RWPE2 (cell line): ENCODE measurements at regions not wholly inside any gene's neighbourhood (a gene's known extent, or its start where the extent isn't known, plus 50 kb on each side); places are given as distances from the start of the nearest gene placed in this dataset.

ENCODE experiments used
- ATAC-seq: fragments of 200-7000 bp; cut with Tn5 transposase; 3 replicates; pipeline ENCODE4 v1.9.1; 2021; ENCODE audit warnings: low read depth
- DNase-seq: peaks from one replicate; pipeline ENCODE4 v3.0.0-alpha.2; 2020; ENCODE audit warnings: low spot score
- H3K27ac ChIP-seq: fragments of 450-650 bp; 2 replicates; pipeline ENCODE4 v1.5.1; 2017; ENCODE audit warnings: mild to moderate bottlenecking; ENCODE audit not compliant: poor library complexity, severe bottlenecking
- H3K27me3 ChIP-seq: fragments of 250-450 bp; sonication (Bioruptor Pico); 2 replicates; pipeline ENCODE4 v1.5.1; 2021; ENCODE audit warnings: mild to moderate bottlenecking, moderate library complexity; ENCODE audit not compliant: insufficient read depth, poor library complexity, severe bottlenecking
- H3K36me3 ChIP-seq: fragments of 250-450 bp; sonication (Bioruptor Pico); 2 replicates; pipeline ENCODE4 v1.5.1; 2020; ENCODE audit warnings: low read depth, mild to moderate bottlenecking, moderate library complexity
- H3K4me1 ChIP-seq: fragments of 250-450 bp; sonication (Bioruptor Pico); 2 replicates; pipeline ENCODE4 v1.5.1; 2021; ENCODE audit warnings: mild to moderate bottlenecking, moderate library complexity; ENCODE audit not compliant: insufficient read depth, poor library complexity, severe bottlenecking
- H3K4me3 ChIP-seq: fragments of 250-450 bp; sonication (Bioruptor Pico); 2 replicates; pipeline ENCODE4 v1.5.1; 2021; ENCODE audit warnings: mild to moderate bottlenecking, moderate library complexity; ENCODE audit not compliant: severe bottlenecking
- H3K9me3 ChIP-seq: fragments of 250-450 bp; sonication (Bioruptor Pico); 2 replicates; pipeline ENCODE4 v1.5.1; 2021; ENCODE audit warnings: mild to moderate bottlenecking, moderate library complexity; ENCODE audit not compliant: severe bottlenecking
- CTCF ChIP-seq: fragments of 450-650 bp; IDR thresholded peaks from one replicate; pipeline ENCODE4 v1.5.1; 2017; ENCODE audit warnings: mild to moderate bottlenecking, moderate library complexity; ENCODE audit not compliant: poor library complexity, severe bottlenecking

- Histone ChIP-seq H3K36me3 (no peaks in the 10 kb centered on the region), H3K27me3 (no peaks in the 10 kb centered on the region), H3K4me1 (no peaks in the 10 kb centered on the region), H3K4me3 (no peak overlapping the region), H3K27ac (no peak overlapping the region), H3K9me3 (no peaks in the 10 kb centered on the region)
- DNase-seq (no peak), ATAC-seq (no peak)
- TF ChIP-seq CTCF, result no peak
Observed at GRCh38 chr4:127179256-127180087, 453.3 kb upstream of the INTU start.

GRCh38 chr4:127181001-127181400 is 451.8 kb upstream of the INTU start:
- no peak for TF ChIP-seq CTCF

GRCh38 chr4:127182687-127183086 is 450.1 kb upstream of the INTU start:
- no peaks in the 10 kb centered on the region for H3K4me1 ChIP-seq
- ATAC-seq, result no peak
- no peak for TF ChIP-seq CTCF
- no peaks in the 10 kb centered on the region for H3K36me3 ChIP-seq
- no peaks in the 10 kb centered on the region for H3K27me3 ChIP-seq
- H3K9me3 ChIP-seq, result no peaks in the 10 kb centered on the region
- H3K4me3 ChIP-seq, result no peak overlapping the region
- no peak overlapping the region for H3K27ac ChIP-seq
- DNase-seq, result no peak

More at GRCh38 chr4:127181001-127181400, 451.8 kb upstream of the INTU start:
- H3K36me3 ChIP-seq, result no peaks in the 10 kb centered on the region
- H3K9me3 ChIP-seq, result no peaks in the 10 kb centered on the region
- no peaks in the 10 kb centered on the region for H3K27me3 ChIP-seq
- ATAC-seq (no peak), DNase-seq (no peak)
- no peak overlapping the region for H3K4me3 ChIP-seq
- H3K27ac ChIP-seq, result no peak overlapping the region
- H3K4me1 ChIP-seq, result no peaks in the 10 kb centered on the region

- H3K4me1 ChIP-seq, result no peaks in the 10 kb centered on the region
- H3K27me3 ChIP-seq, result no peaks in the 10 kb centered on the region
- no peak overlapping the region for H3K4me3 ChIP-seq
- DNase-seq (no peak), ATAC-seq (no peak)
- H3K27ac ChIP-seq, result no peak overlapping the region
- H3K9me3 ChIP-seq, result no peaks in the 10 kb centered on the region
- H3K36me3 ChIP-seq, result no peaks in the 10 kb centered on the region
- no peak for TF ChIP-seq CTCF
Observed at GRCh38 chr4:127188847-127189246, 443.9 kb upstream of the INTU start.

- H3K4me1 ChIP-seq, result no peaks in the 10 kb centered on the region
- no peaks in the 10 kb centered on the region for H3K27me3 ChIP-seq
- no peaks in the 10 kb centered on the region for H3K9me3 ChIP-seq
- DNase-seq (no peak), ATAC-seq (no peak)
- no peaks in the 10 kb centered on the region for H3K36me3 ChIP-seq
- no peak overlapping the region for H3K4me3 ChIP-seq
- no peak for TF ChIP-seq CTCF
- no peak overlapping the region for H3K27ac ChIP-seq
Observed at GRCh38 chr4:127194281-127194680, 438.5 kb upstream of the INTU start.
